ENCODE measurements at regions not wholly inside any gene's neighbourhood (a gene's known extent, or its start where the extent isn't known, plus 50 kb on each side); places are given as distances from the start of the nearest gene placed in this dataset.

DNA sequence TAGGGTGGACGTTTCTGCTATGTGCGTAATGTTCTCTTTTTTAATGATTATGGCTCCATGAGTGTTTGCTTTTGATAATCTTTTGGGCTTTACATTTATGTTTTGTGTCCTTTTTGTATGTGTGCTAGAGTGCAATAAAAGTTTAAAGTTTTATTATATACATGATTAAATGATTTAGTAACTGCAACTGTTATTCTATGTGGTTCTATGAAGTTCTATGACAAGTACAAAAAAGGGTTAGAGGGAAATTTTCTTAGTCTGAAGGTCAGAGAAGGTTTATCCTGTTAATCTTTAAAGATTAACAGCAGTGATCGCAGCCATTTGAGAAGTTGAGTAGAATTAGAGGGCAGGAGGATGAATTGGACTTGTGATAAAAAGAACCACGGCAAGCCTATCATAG is 386.4 kb upstream of the CHRM3 start:
- 20% methylated on average over 4 of the region's 4 CpGs for WGBS (ENCODE audit: missing lambda C conversion rate)
- Histone ChIP-seq H3K4me2 (no peak overlapping the region), H3K27ac (no peak overlapping the region), H3K4me1 (no peaks in the 10 kb centered on the region), H3K4me3 (no peak overlapping the region), H3K9me3 (no peaks in the 10 kb centered on the region)
- ChIA-PET POLR2A (no interaction called here), CTCF (no interaction called here)
- FAIRE-seq (no peak), ATAC-seq (no peak), DNase-seq (ENCODE audit: low read depth in 1 of 2, low spot score in 1 of 2) (no peak)
- TF ChIP-seq, protein P1, sequence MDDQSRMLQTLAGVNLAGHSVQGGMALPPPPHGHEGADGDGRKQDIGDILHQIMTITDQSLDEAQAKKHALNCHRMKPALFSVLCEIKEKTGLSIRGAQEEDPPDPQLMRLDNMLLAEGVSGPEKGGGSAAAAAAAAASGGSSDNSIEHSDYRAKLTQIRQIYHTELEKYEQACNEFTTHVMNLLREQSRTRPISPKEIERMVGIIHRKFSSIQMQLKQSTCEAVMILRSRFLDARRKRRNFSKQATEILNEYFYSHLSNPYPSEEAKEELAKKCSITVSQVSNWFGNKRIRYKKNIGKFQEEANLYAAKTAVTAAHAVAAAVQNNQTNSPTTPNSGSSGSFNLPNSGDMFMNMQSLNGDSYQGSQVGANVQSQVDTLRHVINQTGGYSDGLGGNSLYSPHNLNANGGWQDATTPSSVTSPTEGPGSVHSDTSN (IDR thresholded peaks at IDR 0.05), result no peak
- TF ChIP-seq CBX2 (IDR thresholded peaks at IDR 0.05; ENCODE audit: borderline replicate concordance, low read depth) (no peak), GATA3 (IDR thresholded peaks at IDR 0.05; ENCODE audit: borderline replicate concordance) (no peak), CHD4 (IDR thresholded peaks at IDR 0.05; ENCODE audit: borderline replicate concordance) (no peak), HMGXB4 (CRISPR knock-in tag; IDR thresholded peaks at IDR 0.05; ENCODE audit: borderline replicate concordance) (no peak)

- FAIRE-seq (no peak), ATAC-seq (no peak), DNase-seq (ENCODE audit: low read depth in 1 of 2, low spot score in 1 of 2) (no peak)
- no peak for TF ChIP-seq ESRRA (IDR thresholded peaks at IDR 0.05; ENCODE audit: borderline replicate concordance, low read length)
- no peak for TF ChIP-seq CHD4 (IDR thresholded peaks at IDR 0.05; ENCODE audit: borderline replicate concordance)
- TF ChIP-seq, protein P1 (IDR thresholded peaks at IDR 0.05), result no peak
- TF ChIP-seq NR3C1 (IDR thresholded peaks at IDR 0.05), result no peak
- TF ChIP-seq JUNB (IDR thresholded peaks at IDR 0.05), result no peak
- TF ChIP-seq GATA3 (IDR thresholded peaks at IDR 0.05; ENCODE audit: borderline replicate concordance), result no peak
- no peak for TF ChIP-seq KDM1A (IDR thresholded peaks at IDR 0.05; ENCODE audit: low read depth)
- TF ChIP-seq CTCF (IDR thresholded peaks at IDR 0.05), result no peak
- POLR2A ChIA-PET, result no interaction called here
- H3K4me1 ChIP-seq, result no peaks in the 10 kb centered on the region
- CTCF ChIA-PET, result no interaction called here
- no peak overlapping the region for H3K4me2 ChIP-seq
- H3K27ac ChIP-seq, result no peak overlapping the region
- 8% methylated on average over 3 of the region's 3 CpGs for WGBS (ENCODE audit: missing lambda C conversion rate)
- H3K9me3 ChIP-seq, result no peaks in the 10 kb centered on the region
- no peak overlapping the region for H3K4me3 ChIP-seq
Measured at GRCh38 chr1:238998577-238998976, 387.8 kb upstream of the CHRM3 start.

DNA sequence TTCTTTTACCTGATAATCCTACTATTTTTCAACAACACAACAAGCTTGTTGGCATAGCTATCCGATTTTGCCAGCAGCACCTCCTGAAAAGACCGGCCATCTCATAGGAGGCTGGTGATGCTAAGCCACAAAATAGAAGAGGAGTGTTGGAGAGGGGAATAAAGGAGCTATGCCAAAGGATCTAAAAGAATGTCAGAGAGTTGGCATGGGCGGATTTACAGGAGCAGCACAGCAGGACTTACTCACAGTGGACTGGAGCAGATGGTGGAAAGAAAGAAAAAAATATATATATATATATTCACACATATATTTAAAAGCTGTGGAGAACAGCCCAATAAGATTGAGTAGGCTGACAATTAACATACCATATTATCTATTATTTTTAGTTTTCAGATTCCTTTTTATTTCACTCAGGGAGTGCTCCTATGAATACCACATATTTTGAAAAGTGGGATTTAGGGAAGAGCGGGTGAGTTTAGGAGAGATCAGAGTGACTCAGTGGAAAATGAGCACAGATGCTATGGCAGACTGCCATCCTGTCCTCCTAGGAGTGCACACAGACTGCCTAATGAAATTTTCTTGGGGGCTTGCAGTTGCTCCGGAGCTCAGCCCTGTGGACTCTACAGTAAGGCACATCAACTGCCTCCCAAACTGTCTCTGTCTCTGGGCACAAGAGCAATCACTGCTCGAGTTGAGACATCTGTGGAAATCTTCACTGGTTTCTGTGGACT is 394.4 kb upstream of the CHRM3 start:
- FAIRE-seq (no peak), ATAC-seq (no peak), DNase-seq (ENCODE audit: low read depth in 1 of 2, low spot score in 1 of 2) (no peak)
- 15% methylated on average over 6 of the region's 6 CpGs for WGBS (ENCODE audit: missing lambda C conversion rate)
- Histone ChIP-seq H3K9me3 (no peaks in the 10 kb centered on the region), H3K4me2 (no peak overlapping the region), H3K4me3 (no peak overlapping the region), H3K4me1 (no peaks in the 10 kb centered on the region), H3K27ac (no peak overlapping the region)
- POLR2A ChIA-PET, result no interaction called here
- TF ChIP-seq RCOR1 (IDR thresholded peaks at IDR 0.05; ENCODE audit: low read depth, low read length), result no peak
- TF ChIP-seq ZFP36 (IDR thresholded peaks at IDR 0.05; ENCODE audit: borderline replicate concordance, partially characterized antibody), result no peak
- no peak for TF ChIP-seq PHF8 (IDR thresholded peaks at IDR 0.05; ENCODE audit: borderline replicate concordance, low read depth)
- no peak for TF ChIP-seq HOXB13 (CRISPR knock-in tag; IDR thresholded peaks at IDR 0.05; ENCODE audit: low read depth)
- no peak for TF ChIP-seq MAZ (IDR thresholded peaks at IDR 0.05; ENCODE audit: borderline replicate concordance, low read depth, low read length)
- no peak for TF ChIP-seq POLR2A (IDR thresholded peaks at IDR 0.05; ENCODE audit: low read length)
- TF ChIP-seq HMGXB4 (CRISPR knock-in tag; IDR thresholded peaks at IDR 0.05; ENCODE audit: borderline replicate concordance), result no peak
- no peak for TF ChIP-seq KDM5A (IDR thresholded peaks at IDR 0.05)
- TF ChIP-seq CHD4 (IDR thresholded peaks at IDR 0.05; ENCODE audit: borderline replicate concordance), result no peak
- TF ChIP-seq, protein P1 (IDR thresholded peaks at IDR 0.05), result no peak
- TF ChIP-seq RFX5 (IDR thresholded peaks at IDR 0.05), result no peak
- TF ChIP-seq HDAC2 (IDR thresholded peaks at IDR 0.05), result no peak
- no peak for TF ChIP-seq ZC3H11A (IDR thresholded peaks at IDR 0.05)
- no peak for TF ChIP-seq HOXB5 (CRISPR knock-in tag; IDR thresholded peaks at IDR 0.05)
- CTCF ChIA-PET, result no interaction called here
